NT2/D1 (cell line): ENCODE measurements at regions not wholly inside any gene's neighbourhood (a gene's known extent, or its start where the extent isn't known, plus 50 kb on each side); places are given as distances from the start of the nearest gene placed in this dataset.

Source experiments
- SUZ12 ChIP-seq: IDR thresholded peaks from 2 replicates; pipeline ENCODE4 v1.6.1; 2011; ENCODE audit not compliant: insufficient read length, insufficient read depth; ENCODE audit errors: extremely low read depth
- YY1 ChIP-seq: IDR thresholded peaks from 2 replicates; pipeline ENCODE4 v1.6.1; 2011; ENCODE audit not compliant: insufficient read length, insufficient read depth
- ZNF274 ChIP-seq: IDR thresholded peaks from 2 replicates; pipeline ENCODE4 v1.6.1; 2011; ENCODE audit warnings: mild to moderate bottlenecking, low read depth, low read length

DNA sequence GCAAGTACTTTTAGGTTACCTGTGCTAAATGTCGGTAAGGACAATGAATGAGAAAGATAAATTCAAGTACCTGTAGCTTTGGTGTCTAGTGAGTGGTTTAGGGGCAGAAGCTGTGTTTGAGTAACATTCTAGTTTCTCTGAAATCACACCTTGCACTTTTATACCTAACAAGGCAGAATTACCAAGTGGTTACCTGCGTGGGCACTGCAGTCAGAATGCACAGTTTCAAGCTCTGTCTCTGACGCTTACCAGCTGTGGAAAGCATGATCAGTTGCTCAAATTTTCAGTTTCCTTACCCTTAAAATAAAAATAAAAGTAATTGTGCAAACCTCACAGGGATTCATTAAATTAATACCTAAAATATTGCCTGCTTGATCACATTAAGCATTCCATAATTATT lies 846.9 kb upstream of the VRK2 start:
- TF ChIP-seq YY1 (no peak), SUZ12 (no peak), ZNF274 (no peak)
